SK-N-SH (cell line): ENCODE measurements at regions not wholly inside any gene's neighbourhood (a gene's known extent, or its start where the extent isn't known, plus 50 kb on each side); places are given as distances from the start of the nearest gene placed in this dataset.

Experiments
- CTCF ChIA-PET: fragments of 300-600, 350-600 bp; formaldehyde crosslinking; extraction: SDS; loops from one replicate; lab custom pipeline; 2021; lab: Yijun Ruan, JAX
- POLR2A ChIA-PET: fragments of 350-600 bp; sonication (Branson Sonifier 250); formaldehyde crosslinking; extraction: SDS; loops from one replicate; lab custom pipeline; 2020; ENCODE audit warnings: antibody characterized with exemption, inconsistent platforms; lab: Yijun Ruan, JAX
- DNase-seq: peaks from one replicate; pipeline ENCODE4 v3.0.0; 2012
- H2AFZ ChIP-seq: fragments of 200-600 bp; sonication (generic); 2 replicates; pipeline ENCODE4 v1.8.1; 2016; ENCODE audit warnings: antibody characterized with exemption, mild to moderate bottlenecking, low read depth
- H3F3A ChIP-seq: fragments of 200-600 bp; sonication (generic); replicated peaks from 2 replicates; pipeline ENCODE3; 2016; ENCODE audit warnings: antibody characterized with exemption, mild to moderate bottlenecking; ENCODE audit not compliant: insufficient read depth
- H3K27ac ChIP-seq, 2 experiments: fragments of 200-500 bp in 1 of 2; fragments of 200-600 bp in 1 of 2; sonication (Bioruptor generic) in 1 of 2; sonication (generic), shearing (Covaris generic) in 1 of 2; 2 replicates each; pipeline versions ENCODE4 v1.5.1 to v1.6.1; 2014 to 2016; ENCODE audit warnings: low read depth in 2 of 2, inconsistent platforms in 1 of 2, low read length in 1 of 2, mild to moderate bottlenecking in 1 of 2, mixed read lengths in 1 of 2
- H3K27me3 ChIP-seq: fragments of 200-600 bp; sonication (generic), shearing (Covaris generic); 2 replicates; pipeline ENCODE4 v1.6.1; 2016; ENCODE audit warnings: mixed run types; ENCODE audit not compliant: insufficient read depth
- H3K36me3 ChIP-seq, 2 experiments: fragments of 200-500 bp in 1 of 2; fragments of 200-600 bp in 1 of 2; sonication (Bioruptor generic) in 1 of 2; sonication (generic) in 1 of 2; replicated peaks in 1 of 2; 2 replicates each; pipeline versions ENCODE3 to v1.5.1; 2014 to 2016; ENCODE audit warnings: low read length in 1 of 2, mild to moderate bottlenecking in 1 of 2; ENCODE audit not compliant: insufficient read depth in 2 of 2, control insufficient read depth in 1 of 2
- H3K4me1 ChIP-seq, 2 experiments: fragments of 200-500 bp in 1 of 2; fragments of 200-600 bp in 1 of 2; sonication (Bioruptor generic) in 1 of 2; sonication (generic), shearing (Covaris generic) in 1 of 2; 2 replicates each; pipeline versions ENCODE4 v1.5.1 to v1.6.1; 2014 to 2016; ENCODE audit warnings: low read depth in 1 of 2, low read length in 1 of 2, mixed run types in 1 of 2; ENCODE audit not compliant: insufficient read depth in 2 of 2, control insufficient read depth in 1 of 2
- H3K4me2 ChIP-seq: fragments of 200-600 bp; sonication (generic), shearing (Covaris generic); 2 replicates; pipeline ENCODE4 v1.6.1; 2017; ENCODE audit warnings: mixed run types
- H3K4me3 ChIP-seq, 2 experiments: fragments of 200-500 bp in 1 of 2; fragments of 200-600 bp in 1 of 2; sonication (Bioruptor generic) in 1 of 2; sonication (generic), shearing (Covaris generic) in 1 of 2; 2 replicates each; pipeline versions ENCODE4 v1.5.1 to v1.8.1; 2014 to 2016; ENCODE audit warnings: low read depth in 2 of 2, inconsistent platforms in 1 of 2, low read length in 1 of 2, mild to moderate bottlenecking in 1 of 2, mixed read lengths in 1 of 2, moderate library complexity in 1 of 2
- H3K79me2 ChIP-seq: fragments of 200-600 bp; sonication (generic); 2 replicates; pipeline ENCODE4 v1.8.1; 2017; ENCODE audit warnings: mild to moderate bottlenecking; ENCODE audit not compliant: insufficient read depth
- H3K9ac ChIP-seq: fragments of 200-600 bp; sonication (generic); 2 replicates; pipeline ENCODE4 v1.6.1; 2017; ENCODE audit warnings: mixed run types
- H3K9me2 ChIP-seq: fragments of 200-600 bp; sonication (generic); 2 replicates; pipeline ENCODE4 v1.6.1; 2017; ENCODE audit warnings: mixed run types
- H3K9me3 ChIP-seq: fragments of 200-600 bp; sonication (generic); 2 replicates; pipeline ENCODE4 v1.6.1; 2017; ENCODE audit warnings: mixed run types, mild to moderate bottlenecking, moderate library complexity
- H4K20me1 ChIP-seq: fragments of 200-600 bp; sonication (generic); 2 replicates; pipeline ENCODE4 v1.6.1; 2017; ENCODE audit warnings: mild to moderate bottlenecking, mixed run types; ENCODE audit not compliant: insufficient read depth
- CHD2 ChIP-seq: fragments of 150-350 bp; IDR thresholded peaks from 2 replicates; pipeline ENCODE4 v1.6.1; 2018; ENCODE audit warnings: low read length; ENCODE audit not compliant: partially characterized antibody
- CTCF ChIP-seq: fragments of 200-600 bp; sonication (generic); IDR thresholded peaks from 2 replicates; pipeline ENCODE4 v1.6.1; 2017; ENCODE audit warnings: antibody characterized with exemption, mild to moderate bottlenecking, moderate library complexity
- EP300 ChIP-seq, 2 experiments: IDR thresholded peaks; 2 replicates each; pipeline versions ENCODE4 v1.4.0 to v1.6.1; 2012; ENCODE audit warnings: borderline replicate concordance in 1 of 2, low read depth in 1 of 2, low read length in 1 of 2
- EZH2phosphoT487 ChIP-seq: fragments of 200-600 bp; sonication (generic); IDR thresholded peaks from 2 replicates; pipeline ENCODE4 v1.6.1; 2017; ENCODE audit warnings: low read depth, mixed run types, mild to moderate bottlenecking, antibody characterized with exemption, moderate library complexity, borderline replicate concordance
- FOXJ3 ChIP-seq: sonication (generic); formaldehyde crosslinking; IDR thresholded peaks from 2 replicates; pipeline ENCODE4 v1.5.1; 2020; ENCODE audit warnings: mild to moderate bottlenecking, missing genetic modification reagents
- FOXM1 ChIP-seq: IDR thresholded peaks from 2 replicates; pipeline ENCODE4 v1.4.0; 2012; ENCODE audit warnings: low read depth, mild to moderate bottlenecking
- GATA2 ChIP-seq: sonication (generic); formaldehyde crosslinking; IDR thresholded peaks from 2 replicates; pipeline ENCODE4 v1.5.0; 2020; ENCODE audit warnings: mild to moderate bottlenecking, missing genetic modification reagents
- IRF3 ChIP-seq: fragments of 150-350 bp; IDR thresholded peaks from 2 replicates; pipeline ENCODE4 v1.6.1; 2016; ENCODE audit warnings: mild to moderate bottlenecking, low read depth, low read length
- JUND ChIP-seq: IDR thresholded peaks from 2 replicates; pipeline ENCODE4 v1.4.0; 2012
- MEF2A ChIP-seq: IDR thresholded peaks from 2 replicates; pipeline ENCODE4 v1.4.0; 2012; ENCODE audit warnings: low read depth, borderline replicate concordance
- NRF1 ChIP-seq: IDR thresholded peaks from 2 replicates; pipeline ENCODE4 v1.6.1; 2012; ENCODE audit warnings: low read depth, mild to moderate bottlenecking, low read length
- PBX3 ChIP-seq: IDR thresholded peaks from 2 replicates; pipeline ENCODE4; 2012
- POLR2AphosphoS5 ChIP-seq: IDR thresholded peaks from 2 replicates; pipeline ENCODE4 v1.6.1; 2012; ENCODE audit warnings: low read depth, low read length
- RCOR1 ChIP-seq: fragments of 150-350 bp; IDR thresholded peaks from 2 replicates; pipeline ENCODE4 v1.6.1; 2017; ENCODE audit warnings: antibody characterized with exemption, low read length
- RFX5 ChIP-seq: IDR thresholded peaks from 2 replicates; pipeline ENCODE4 v1.6.1; 2012; ENCODE audit warnings: mild to moderate bottlenecking, improper control_type of control experiment, low read length
- RXRA ChIP-seq: IDR thresholded peaks from 2 replicates; pipeline ENCODE4 v1.4.0; 2012; ENCODE audit warnings: low read depth, mild to moderate bottlenecking, borderline replicate concordance
- SIN3A ChIP-seq: IDR thresholded peaks from 2 replicates; pipeline ENCODE4 v1.6.1; 2012; ENCODE audit warnings: low read depth, mild to moderate bottlenecking, low read length, moderate library complexity, borderline replicate concordance
- TAF1 ChIP-seq: IDR thresholded peaks from 2 replicates; pipeline ENCODE4 v1.6.1; 2012; ENCODE audit warnings: low read depth, mild to moderate bottlenecking, low read length, moderate library complexity, borderline replicate concordance
- TCF12 ChIP-seq: IDR thresholded peaks from 2 replicates; pipeline ENCODE4 v1.4.0; 2012
- TEAD4 ChIP-seq: IDR thresholded peaks from 2 replicates; pipeline ENCODE4 v1.4.0; 2012; ENCODE audit warnings: mild to moderate bottlenecking, borderline replicate concordance; ENCODE audit not compliant: insufficient read depth
- ZBTB33 ChIP-seq: IDR thresholded peaks from 2 replicates; pipeline ENCODE4 v1.4.0; 2012; ENCODE audit warnings: low read depth, borderline replicate concordance
- WGBS: methylation state at CpG from one replicate; pipeline ENCODE4 v1.1.6; 2017; ENCODE audit warnings: low lambda C conversion rate; 5-methylcytosine and 5-hydroxymethylcytosine counted together

- TF ChIP-seq POLR2AphosphoS5, result no peak
- TF ChIP-seq EZH2phosphoT487, result no peak
- no peak for TF ChIP-seq MEF2A
- no peak for TF ChIP-seq CHD2
- no peak for TF ChIP-seq GATA2 (CRISPR knock-in tag)
- TF ChIP-seq RCOR1, result no peak
- TF ChIP-seq IRF3, result no peak
- no peak for TF ChIP-seq TEAD4
- TF ChIP-seq FOXJ3, result no peak
- no peak for TF ChIP-seq RXRA
- no peak for TF ChIP-seq TCF12
- TF ChIP-seq JUND, result no peak
- no peak for TF ChIP-seq SIN3A
- no peak for TF ChIP-seq NRF1
- TF ChIP-seq EP300 (IDR thresholded peaks at IDR 0.05; ENCODE audit: borderline replicate concordance in 1 of 2, low read depth in 1 of 2, low read length in 1 of 2), result no peak
- no peak for TF ChIP-seq PBX3
- TF ChIP-seq TAF1, result no peak
- H3K27me3 ChIP-seq, result no peaks in the 10 kb centered on the region
- no peak overlapping the region for H3K4me3 ChIP-seq
- H3K9ac ChIP-seq, result no peak overlapping the region
- no peak overlapping the region for H3K4me2 ChIP-seq
- H3F3A ChIP-seq, result no peaks in the 10 kb centered on the region
- no peaks in the 10 kb centered on the region for H3K9me2 ChIP-seq
- H2AFZ ChIP-seq, result no peak overlapping the region
- no peaks in the 10 kb centered on the region for H3K79me2 ChIP-seq
- no peaks in the 10 kb centered on the region for H3K4me1 ChIP-seq
- CTCF ChIA-PET, result interaction anchor here (1.3 kb wide), 1 partner anchor 53 kb away, joined by 4 read pairs; no protein-coding TSS in a partner anchor
- no peak overlapping the region for H3K27ac ChIP-seq
- no peaks in the 10 kb centered on the region for H3K36me3 ChIP-seq
- no peaks in the 10 kb centered on the region for H4K20me1 ChIP-seq
- H3K9me3 ChIP-seq, result no peaks in the 10 kb centered on the region
- 3% methylated on average over 1 of the region's 1 CpG for WGBS
- no peak for DNase-seq
- POLR2A ChIA-PET, result no interaction called here
These were observed 406.5 kb upstream of the ARHGEF26 start for GRCh38 chr3:153714588-153715290.

- CTCF ChIA-PET, result no interaction called here
These were observed 399.0 kb upstream of the ARHGEF26 start for GRCh38 chr3:153722157-153722556.

More at GRCh38 chr3:153722157-153722556, 399.0 kb upstream of the ARHGEF26 start:
- no peak for TF ChIP-seq GATA2 (CRISPR knock-in tag)
- TF ChIP-seq FOXM1, result no peak
- TF ChIP-seq RFX5, result no peak
- TF ChIP-seq ZBTB33, result no peak
- TF ChIP-seq CTCF, result no peak
- Histone ChIP-seq H3K9ac (no peak overlapping the region), H3K9me3 (no peaks in the 10 kb centered on the region), H3K4me1 (no peaks in the 10 kb centered on the region), H4K20me1 (no peaks in the 10 kb centered on the region), H3K4me2 (no peak overlapping the region), H3K27ac (no peak overlapping the region), H3F3A (no peaks in the 10 kb centered on the region), H3K36me3 (no peaks in the 10 kb centered on the region), H3K4me3 (no peak overlapping the region), H3K9me2 (no peaks in the 10 kb centered on the region), H3K79me2 (no peaks in the 10 kb centered on the region), H3K27me3 (no peaks in the 10 kb centered on the region), H2AFZ (no peak overlapping the region)
- POLR2A ChIA-PET, result no interaction called here
- DNase-seq, result no peak
- 32% methylated on average over 2 of the region's 2 CpGs for WGBS
